HG03439 (cell line): ENCODE measurements at regions not wholly inside any gene's neighbourhood (a gene's known extent, or its start where the extent isn't known, plus 50 kb on each side); places are given as distances from the start of the nearest gene placed in this dataset.
"Not testable (repeated sequence)": the region's sequence is repeated elsewhere in the genome, so short reads cannot be mapped to it uniquely, and the experiment has no call there.

Experiments used
- ATAC-seq: cut with Tn5 transposase; IDR thresholded peaks from one replicate; pipeline ENCODE4 v1.9.1; 2021; ENCODE audit warnings: mild to moderate bottlenecking, moderate library complexity; ENCODE audit not compliant: unreplicated experiment

DNA sequence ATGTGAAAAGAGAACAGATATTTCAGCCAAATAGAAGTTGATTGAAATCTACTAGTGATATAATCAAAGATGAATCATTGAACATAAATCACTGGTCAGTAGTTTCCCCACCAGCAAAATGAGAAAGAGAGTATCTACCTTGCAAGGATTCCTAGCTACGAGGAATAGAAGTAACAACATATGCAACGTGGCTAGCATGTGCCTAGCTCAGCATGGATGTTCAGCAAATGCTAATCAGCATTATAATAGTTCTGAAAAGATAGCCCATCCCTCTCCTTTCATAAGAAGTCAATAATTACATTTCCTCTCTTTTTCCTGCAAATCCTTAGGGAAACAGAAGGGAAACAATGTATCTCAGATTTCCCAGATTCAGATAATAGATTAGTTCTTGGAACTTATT is 417.2 kb downstream of the SATB2 start:
- no peak for ATAC-seq

DNA sequence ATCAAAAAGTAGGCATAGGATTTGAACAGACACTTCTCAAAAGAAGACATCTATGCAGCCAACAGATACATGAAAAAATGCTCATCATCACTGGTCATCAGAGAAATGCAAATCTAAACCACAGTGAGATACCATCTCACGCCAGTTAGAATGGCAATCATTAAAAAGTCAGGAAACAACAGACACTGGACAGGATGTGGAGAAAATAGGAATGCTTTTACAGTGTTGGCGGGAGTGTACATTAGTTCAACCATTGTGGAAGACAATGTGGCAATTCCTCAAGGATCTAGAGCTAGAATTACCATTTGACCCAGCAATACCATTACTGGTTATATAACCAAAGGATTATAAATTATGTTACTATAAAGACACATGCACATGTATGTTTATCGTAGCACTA is 424.0 kb downstream of the SATB2 start:
- not testable (repeated sequence) for ATAC-seq

DNA sequence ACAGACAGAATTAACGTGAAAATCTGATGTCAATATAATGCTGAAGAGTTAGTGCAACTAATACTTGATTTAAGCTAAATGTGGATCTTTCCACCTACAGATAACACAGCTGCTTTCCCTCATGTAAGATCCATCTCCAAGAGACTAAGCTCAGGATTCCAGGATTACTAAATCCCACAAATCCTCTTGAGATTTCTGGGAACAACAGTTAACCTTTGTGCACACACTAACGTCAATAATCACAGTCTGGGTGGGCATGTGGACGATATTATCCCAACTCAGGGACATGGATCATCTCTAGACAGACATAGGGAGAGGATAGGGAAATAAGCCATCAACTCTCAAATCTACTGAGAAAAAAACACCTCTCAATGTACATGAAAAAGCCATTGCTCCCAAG is 432.6 kb downstream of the SATB2 start:
- ATAC-seq: no peak

DNA sequence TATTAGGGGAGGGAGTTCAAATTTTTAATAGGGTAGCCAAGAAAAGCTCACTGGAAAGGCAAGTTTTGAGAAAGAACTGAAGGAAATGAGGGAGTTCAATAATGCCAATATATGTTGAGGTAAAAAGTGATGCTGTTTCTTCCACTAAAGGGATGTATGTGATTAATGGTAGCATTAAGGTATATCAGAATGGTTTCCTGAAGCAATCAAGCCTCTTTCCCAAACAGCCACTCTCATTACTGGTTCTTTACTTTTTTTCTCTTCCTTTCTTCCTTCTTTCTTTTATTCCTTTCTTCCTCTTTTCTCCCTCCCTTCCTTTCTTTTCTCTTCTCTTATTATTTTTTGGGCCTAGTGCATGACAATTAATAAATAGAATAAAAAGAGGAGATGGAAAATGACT is 433.5 kb downstream of the SATB2 start:
- ATAC-seq: no peak

DNA sequence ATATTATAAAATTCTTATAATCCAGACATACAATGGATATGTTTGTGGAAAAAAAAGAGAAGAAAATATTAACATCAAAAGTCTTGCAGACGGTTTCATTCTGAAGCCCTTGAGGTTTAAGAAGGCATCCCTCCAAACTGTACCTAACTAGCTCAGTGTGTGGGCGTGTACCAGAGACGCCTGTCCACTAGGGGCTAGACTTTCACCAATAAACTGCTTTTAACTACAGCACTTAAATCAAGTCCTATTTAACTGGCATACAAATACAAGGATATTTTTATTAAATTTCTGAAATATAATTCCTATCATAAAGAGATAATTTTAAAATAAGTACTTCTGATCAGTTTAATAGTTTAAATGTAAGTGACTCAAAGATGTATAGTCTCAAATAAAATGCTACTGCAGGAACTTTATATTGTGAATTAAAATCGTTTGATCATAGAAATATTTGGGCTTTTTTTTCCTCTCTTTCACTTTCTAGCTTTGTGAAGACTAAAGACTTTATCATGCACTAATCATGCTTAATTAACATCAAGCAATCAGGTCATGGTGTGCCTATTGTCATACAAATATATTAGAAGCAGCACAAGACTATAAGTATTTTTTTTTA is 437.7 kb downstream of the SATB2 start:
- no peak for ATAC-seq

DNA sequence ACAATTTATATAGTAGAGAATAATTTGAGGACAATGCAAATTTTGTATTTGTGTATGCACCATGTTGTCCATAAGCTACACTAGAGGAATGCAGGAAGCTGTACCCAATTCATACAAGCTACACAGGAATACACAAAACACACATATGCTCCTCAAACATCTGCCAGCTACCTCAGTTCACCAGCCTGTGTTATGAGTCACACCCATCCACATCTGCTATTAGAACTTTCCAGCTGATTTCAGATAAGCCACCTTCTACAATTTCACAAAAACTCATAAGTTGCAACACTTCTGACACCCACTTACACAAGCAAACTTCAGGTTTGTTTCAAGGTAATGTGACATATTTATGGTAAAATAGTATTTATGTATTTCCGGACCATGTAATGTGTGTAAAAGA is 438.9 kb downstream of the SATB2 start:
- no peak for ATAC-seq

DNA sequence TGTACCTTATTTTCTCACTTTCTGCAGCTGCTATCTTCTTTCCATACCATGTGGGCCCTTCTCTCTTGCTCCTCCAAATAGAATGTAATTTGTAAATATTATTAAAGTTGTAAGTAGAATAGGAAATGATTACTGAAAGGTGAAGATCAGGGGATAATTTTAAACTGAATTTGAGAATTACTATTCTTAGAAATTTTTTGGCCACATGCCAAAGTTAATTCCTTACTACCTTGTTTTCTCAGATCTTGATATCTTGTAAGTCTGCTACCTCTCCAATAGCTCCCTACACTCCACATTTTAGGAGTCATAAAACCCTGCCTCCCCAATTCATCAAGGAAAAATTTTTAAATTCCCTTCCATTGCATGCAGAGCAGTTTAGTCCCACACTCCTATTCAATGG is 442.7 kb downstream of the SATB2 start:
- ATAC-seq: no peak

DNA sequence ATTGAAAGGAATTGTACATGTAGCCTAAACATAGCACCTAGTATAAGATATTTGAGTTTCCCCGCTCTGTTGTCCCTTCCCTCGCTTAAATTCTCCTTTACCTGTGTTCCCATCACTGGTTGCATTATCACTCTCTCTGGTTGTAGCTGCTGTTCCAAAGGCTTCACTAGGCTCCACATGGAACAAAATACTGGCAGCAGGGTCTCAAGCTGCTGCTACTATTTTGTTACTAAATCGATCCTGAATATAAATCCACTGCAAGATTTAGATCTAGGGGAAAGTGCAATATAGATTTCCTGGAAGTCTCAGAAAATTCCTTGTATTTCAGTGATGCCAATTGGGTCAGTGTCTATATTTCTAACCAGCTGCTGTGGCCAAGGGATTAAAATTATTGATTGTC is 443.5 kb downstream of the SATB2 start:
- ATAC-seq: no peak

DNA sequence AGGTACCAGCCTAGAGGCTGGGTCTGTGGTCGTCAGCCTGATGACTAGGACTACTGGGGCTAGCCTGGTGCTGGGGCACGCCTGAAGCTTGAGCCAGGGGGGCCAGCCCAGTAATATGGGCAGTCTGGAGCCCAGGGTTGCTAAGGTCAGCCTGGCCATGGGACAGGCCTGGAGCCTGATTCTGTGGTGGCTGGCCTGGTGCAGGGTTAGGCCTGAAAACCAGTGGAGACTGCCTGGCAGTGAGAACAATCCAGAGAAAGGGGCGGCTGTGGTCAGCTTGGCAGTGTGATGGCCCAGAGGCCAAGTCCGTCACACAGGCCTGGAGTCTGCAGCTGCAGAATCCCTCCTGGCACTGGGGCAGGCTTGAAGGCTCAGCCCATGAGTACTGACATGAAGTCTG is 445.8 kb downstream of the SATB2 start:
- no peak for ATAC-seq

DNA sequence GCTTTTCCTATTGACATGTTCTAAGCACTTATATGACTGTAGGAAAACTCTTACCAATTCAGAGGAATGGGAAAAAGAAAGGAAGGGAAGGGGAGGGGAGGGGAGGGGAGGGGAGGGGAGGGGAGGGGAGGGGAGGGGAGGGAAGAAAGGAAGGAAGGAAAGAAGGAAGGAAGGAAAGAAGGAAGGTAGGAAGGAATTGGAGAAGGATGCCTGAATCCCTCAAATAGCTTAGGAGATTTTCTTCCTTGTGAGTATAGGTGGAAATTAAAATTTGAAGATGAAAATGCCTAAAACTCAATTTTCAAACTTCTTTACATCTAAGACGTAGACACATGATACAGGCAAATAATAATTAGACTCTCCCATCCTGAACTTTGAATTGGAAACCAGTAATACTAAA is 463.1 kb downstream of the SATB2 start:
- no peak for ATAC-seq

DNA sequence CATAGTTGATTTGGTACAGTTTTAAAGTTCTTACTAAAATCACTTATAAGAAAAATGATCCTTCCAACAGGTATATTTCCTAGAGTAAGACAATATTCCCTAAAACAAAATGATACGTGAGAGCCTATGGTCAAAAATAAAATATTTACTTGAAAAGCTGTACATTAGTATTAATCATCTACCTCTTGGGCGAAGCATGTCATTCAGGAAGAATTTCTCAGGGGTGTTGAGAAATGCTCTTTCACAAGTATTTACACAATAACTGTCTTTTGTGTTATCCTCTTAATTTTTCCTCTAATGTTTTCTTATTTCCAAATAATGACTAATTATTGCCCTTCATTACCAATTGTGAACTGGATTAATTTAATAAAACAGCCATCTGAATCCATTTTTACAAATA is 466.3 kb downstream of the SATB2 start:
- ATAC-seq: no peak

DNA sequence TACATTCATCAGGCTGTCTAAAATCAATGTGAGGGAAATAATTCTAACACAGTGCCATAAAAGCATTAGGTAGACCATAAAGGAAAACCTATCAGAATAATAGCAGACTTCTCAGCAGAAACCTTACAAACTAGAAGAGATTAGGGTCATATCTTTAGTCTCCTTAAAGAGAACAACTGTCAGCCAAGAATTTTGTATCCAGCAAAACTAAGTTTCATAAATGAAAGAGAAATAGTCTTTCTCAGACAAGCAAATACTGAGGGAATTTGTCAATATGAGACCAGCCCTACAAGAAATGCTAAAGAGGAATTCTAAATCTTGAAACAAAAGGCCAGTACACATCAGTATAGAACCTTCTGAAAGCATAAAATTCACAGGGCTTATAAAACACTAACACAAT is 482.0 kb downstream of the SATB2 start:
- ATAC-seq: no peak

DNA sequence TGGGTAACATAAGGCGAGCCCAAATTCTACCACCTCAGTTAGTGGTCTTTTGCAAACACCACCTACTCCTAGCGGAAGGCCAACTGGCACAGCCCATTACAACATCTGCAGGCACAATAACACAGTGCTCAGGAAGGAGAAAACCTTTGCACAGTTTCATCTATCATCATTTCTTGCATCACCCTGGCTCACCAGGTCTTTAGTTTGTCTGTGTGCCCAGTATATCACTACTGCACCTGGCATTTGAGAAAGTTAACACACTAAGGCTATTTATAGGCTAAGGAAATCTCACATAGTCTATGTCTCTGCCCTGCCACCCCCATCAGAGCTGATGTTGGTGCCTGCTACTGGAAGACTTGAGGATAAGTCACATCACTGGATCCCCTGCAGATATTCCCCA is 484.0 kb downstream of the SATB2 start:
- ATAC-seq: no peak

DNA sequence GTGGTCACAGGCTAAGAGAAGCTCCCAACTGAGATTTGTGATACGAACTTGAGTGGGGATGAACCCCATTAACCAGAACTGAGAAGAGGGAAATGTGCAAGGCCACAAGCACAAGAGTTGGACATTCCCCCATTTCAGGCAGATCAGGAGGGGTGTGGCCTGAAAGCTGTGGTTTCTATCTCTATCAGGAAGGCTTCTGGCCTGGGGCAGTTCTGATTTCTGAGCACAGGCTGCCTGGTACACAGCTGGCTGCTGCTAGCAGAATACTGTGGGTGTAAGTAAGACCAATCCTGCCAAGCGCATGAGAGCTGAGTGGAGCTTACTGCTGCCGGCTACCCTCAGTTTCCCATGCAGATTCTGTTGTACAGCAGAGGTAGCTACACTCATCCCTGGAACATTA is 484.6 kb downstream of the SATB2 start:
- no peak for ATAC-seq

DNA sequence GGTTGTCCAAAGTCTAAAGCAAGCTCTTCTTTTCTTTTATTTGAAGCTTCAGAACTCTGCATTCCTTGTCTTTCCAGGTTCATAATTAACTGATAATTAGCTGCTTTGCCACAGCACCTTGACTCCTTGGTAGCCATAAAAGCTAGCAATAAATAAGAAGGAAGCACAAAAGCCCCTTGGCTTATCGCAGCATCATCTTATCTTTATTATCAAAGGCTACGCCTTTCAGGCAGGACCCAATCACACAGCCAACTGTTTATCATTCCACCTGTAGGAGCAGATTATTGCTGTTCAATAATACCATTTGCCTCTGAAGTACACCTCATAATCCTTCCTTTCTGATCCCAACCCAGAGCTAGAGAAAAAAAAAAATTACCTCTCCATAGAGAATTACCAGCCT is 489.2 kb downstream of the SATB2 start:
- ATAC-seq: no peak

DNA sequence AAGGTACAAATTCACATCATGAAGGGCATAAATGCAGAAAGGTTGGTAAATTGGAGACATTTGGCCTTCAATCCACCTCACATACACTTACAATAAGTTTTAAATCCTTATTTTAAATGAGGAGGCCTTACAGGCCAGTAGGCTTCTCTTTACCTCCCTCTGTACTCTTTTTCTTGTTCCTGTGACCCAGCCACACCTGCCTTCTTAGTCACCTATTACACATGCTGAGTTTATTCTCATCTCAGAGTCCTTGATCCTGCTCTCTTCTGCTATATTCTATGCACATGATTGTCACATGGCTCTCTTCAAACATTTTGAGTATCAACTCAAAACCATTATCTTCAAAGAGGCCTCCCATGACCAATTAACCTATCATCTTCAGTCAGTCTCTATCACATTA is 491.5 kb downstream of the SATB2 start:
- ATAC-seq: no peak

DNA sequence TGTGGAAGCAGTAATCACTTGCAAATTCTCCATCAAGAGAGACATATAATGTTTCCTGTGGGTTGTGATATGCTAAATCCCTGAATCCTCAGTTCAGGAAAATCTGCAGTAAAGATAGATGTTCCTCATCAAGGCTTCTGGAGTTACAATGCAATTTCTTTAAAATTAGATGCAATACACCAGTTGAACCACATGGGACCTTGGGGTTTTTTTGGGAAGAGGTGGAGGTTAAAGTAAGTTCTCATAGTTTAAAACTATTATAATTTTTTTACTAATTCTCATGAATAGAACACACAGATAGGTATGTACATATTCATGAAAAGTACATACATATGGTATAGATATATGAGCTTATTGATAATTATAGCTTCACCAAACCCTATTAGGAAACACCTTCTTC is 496.2 kb downstream of the SATB2 start:
- ATAC-seq: no peak

DNA sequence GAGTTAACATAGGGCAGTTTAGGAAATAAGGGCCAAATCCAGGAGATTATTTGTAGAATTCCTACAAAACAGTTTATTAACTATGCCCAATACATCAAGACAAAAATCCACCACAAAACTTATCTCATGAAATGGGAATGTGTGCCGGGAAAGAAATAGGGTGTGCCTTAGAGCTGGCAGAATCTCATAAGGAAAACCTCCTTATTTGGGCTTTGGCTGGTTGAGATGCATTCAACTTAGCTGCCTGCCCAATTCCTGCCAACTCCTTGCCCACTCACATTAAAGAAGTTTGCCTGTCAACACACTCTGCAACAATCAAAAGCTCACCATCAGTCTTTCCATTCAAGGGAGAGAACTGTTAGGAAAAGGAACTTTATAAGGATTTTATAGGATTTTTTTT is 500.6 kb downstream of the SATB2 start:
- no peak for ATAC-seq

DNA sequence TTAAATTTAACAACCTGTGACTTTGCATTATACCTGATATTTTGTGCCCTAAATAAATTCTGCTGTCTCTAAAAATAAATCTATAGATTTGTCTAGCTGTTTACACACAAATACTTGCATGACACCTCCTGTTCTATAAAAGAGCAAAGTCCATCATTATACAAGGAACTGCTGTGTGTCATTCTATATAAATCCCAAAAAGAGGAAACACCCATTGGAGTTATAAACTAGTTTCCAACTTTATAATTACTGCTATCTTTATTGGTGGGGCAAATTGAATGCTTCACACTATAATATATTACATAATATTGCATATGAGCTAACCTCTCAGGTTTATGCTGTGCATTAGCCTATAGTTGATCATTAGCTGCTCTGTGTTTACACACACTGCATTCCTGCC is 504.4 kb downstream of the SATB2 start:
- ATAC-seq: no peak

DNA sequence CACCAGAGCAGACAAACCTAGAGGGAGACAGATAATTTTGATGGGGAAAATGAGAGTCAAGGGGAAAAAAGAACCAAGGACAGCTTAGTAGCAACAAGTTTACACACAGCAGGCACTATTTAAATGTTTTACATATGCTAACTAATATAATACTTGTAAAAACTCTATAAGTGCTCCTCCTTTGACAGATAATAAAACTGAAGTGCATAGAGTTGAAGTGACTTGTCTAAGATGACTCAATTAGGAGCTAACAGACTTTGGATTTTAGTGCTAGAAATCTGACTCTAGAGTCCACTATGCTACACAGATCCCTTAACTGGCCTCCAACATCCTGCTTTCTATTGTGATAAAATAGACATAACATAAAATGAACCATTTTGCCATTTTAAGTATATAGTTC is 506.9 kb downstream of the SATB2 start:
- no peak for ATAC-seq

DNA sequence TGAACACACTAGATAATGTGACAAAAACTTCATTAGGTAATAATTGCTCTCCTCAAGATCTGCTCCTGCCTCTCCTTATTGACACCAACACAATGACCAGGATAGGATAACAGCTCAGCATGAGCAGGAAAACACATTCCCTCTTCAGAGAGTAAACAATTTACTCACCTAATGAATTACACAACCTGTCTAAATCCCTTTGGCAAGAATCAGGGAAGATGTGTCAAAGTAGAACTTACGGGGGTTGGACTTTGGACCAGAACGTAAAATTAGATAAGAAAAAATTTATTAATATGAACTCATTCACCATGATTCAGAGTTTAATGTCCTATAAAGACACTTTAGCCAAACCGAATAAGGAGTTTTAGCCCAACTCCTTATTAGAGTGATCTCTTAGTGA is 512.2 kb downstream of the SATB2 start:
- ATAC-seq: no peak

DNA sequence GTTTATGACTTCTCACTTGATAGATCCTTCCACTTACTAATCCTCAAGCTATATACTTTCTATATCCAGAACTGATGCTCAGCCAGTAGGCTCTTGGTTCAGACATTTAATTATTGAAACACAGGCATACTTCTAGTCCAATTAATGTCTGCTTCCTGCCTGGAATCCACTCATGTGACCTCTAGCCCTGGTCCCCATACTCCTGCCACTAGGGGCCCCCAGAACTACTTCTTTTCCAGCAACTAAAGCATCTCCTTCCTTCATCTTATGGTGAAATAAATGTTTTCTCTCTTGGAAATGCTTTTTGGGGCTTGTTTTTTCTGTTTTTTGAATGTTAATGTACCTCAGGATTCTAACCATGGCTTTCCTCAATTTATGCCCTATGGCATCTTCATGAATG is 527.6 kb downstream of the SATB2 start:
- no peak for ATAC-seq

DNA sequence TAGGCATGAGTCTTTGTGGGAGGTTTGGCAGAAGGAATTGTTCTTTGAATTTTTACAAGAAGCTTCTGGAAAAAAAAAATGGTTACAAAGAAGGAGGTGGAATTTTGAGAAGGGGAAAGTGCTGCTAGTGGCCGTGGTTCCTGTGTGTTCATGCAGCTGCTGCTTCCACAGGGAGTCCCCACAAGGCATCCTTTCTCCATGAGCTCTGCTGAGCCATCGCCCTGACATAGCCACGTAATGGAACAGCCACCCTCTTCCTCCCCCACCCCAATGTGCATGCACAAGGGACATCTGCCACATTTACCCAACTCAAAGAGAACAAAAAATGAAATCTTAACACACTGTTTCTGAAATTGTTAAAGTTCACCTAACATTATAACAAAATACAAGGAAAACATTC is 529.7 kb downstream of the SATB2 start:
- no peak for ATAC-seq
